ENCODE measurements at regions not wholly inside any gene's neighbourhood (a gene's known extent, or its start where the extent isn't known, plus 50 kb on each side); places are given as distances from the start of the nearest gene placed in this dataset.

DNA sequence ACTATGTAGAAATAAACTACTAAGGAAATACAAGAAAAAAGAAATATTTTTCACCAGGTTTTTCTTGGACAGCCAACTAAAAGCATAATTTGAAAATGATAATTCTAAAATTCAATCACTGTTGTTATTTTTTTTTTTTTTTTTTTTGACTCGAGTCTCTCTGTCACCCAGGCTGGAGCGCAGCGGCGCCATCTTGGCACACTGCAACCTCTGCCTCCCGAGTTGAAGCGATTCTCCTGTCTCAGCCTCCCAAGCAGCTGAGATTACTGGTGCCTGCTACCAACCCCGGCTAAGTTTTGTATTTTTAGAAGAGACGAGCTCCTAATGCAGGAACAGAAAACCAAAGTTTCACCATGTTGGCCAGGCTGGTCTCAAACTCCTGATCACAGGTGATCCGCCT is 122.3 kb upstream of the UGT8 start:
- ChIA-PET CTCF (no interaction called here), POLR2A (no interaction called here)
- no peaks in the 10 kb centered on the region for H3K4me1 Mint-ChIP-seq
- no peak for ATAC-seq
- no peaks in the 10 kb centered on the region for H3K36me3 Mint-ChIP-seq (ENCODE audit: low read depth)
- no peaks in the 10 kb centered on the region for H3K9me3 Mint-ChIP-seq (ENCODE audit: low read depth)
- no peak overlapping the region for H3K4me3 Mint-ChIP-seq
- peaks cover 10% of the 10 kb centered on the region for H3K27me3 Mint-ChIP-seq
- no peak overlapping the region for H3K27ac Mint-ChIP-seq
- intact Hi-C loops (cut with DNase I, micrococcal nuclease): no loop called here
- no peak for DNase-seq

DNA sequence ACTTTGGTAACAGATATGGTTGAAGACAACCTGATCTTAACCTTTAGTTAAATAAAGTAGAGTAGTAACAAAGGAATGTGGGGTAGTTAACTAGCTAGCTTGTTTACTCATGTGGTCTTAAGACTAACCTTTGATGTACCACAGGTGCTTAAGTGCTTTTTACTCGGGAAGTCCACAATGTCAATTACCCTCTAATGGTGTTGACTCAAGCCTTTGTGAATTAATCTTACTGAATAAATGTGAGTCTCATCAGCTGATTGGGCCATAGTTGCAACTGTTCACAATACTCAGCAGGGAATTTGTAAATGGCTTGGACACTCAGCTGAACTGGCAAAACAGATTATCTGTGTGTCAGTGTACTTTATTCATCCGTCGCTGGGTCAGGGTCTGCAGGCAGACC is 119.0 kb upstream of the UGT8 start:
- ChIA-PET POLR2A (no interaction called here), CTCF (no interaction called here)
- Mint-ChIP-seq H3K27ac (no peak overlapping the region), H3K27me3 (peaks cover 7% of the 10 kb centered on the region), H3K36me3 (ENCODE audit: low read depth) (no peaks in the 10 kb centered on the region), H3K9me3 (ENCODE audit: low read depth) (no peaks in the 10 kb centered on the region), H3K4me1 (no peaks in the 10 kb centered on the region), H3K4me3 (no peak overlapping the region)
- ATAC-seq (no peak), DNase-seq (no peak)
- intact Hi-C loops (cut with DNase I, micrococcal nuclease): no loop called here

DNA sequence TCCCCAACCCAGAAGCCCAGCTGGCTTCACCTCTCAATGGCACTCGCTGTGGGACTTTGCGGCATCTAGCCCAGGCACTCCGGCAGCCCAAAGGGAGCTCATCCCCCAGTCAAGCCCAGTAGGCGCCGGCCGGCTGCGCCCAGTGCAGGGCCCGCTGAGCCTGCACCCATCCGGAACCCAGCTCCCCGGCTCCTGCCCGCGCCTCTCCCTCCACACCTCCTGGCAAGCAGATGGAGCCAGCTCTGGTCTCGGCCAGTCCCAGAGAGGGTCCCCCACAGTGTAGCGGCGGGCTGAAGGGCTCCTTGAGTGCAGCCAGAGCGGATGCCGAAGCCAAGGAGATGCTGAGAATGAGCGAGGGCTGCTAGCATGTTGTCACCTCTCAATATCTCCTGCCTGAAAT is 116.8 kb upstream of the UGT8 start:
- Mint-ChIP-seq H3K36me3 (ENCODE audit: low read depth) (no peaks in the 10 kb centered on the region), H3K27me3 (peaks cover 7% of the 10 kb centered on the region), H3K27ac (no peak overlapping the region), H3K9me3 (ENCODE audit: low read depth) (no peaks in the 10 kb centered on the region), H3K4me3 (no peak overlapping the region), H3K4me1 (no peaks in the 10 kb centered on the region)
- DNase-seq (no peak), ATAC-seq (no peak)
- ChIA-PET POLR2A (no interaction called here), CTCF (no interaction called here)
- intact Hi-C loops (cut with DNase I, micrococcal nuclease): no loop called here

DNA sequence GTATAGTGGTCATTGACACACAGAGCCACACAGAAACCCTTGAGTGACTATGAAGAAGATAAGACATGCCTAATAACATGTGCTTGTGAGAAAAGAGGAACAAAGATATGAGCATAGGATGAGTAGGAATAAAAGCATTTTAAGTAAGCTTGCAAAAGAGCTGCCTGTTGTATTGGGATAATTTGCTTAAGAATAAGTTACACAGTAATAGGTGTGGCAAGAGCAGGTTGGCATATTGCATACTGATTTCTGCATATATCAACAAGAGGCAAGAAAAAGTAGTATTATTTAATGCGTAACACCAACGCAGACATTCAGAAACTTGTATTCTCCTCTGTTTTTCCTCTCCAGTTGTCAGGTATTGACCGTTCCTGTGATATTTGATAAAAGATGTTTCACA is 111.5 kb upstream of the UGT8 start:
- no peaks in the 10 kb centered on the region for H3K9me3 Mint-ChIP-seq (ENCODE audit: low read depth)
- no peak for ATAC-seq
- ChIA-PET CTCF (no interaction called here), POLR2A (no interaction called here)
- no peak overlapping the region for H3K27ac Mint-ChIP-seq
- H3K4me1 Mint-ChIP-seq: no peaks in the 10 kb centered on the region
- intact Hi-C loops (cut with DNase I, micrococcal nuclease): no loop called here
- DNase-seq: no peak
- H3K36me3 Mint-ChIP-seq (ENCODE audit: low read depth): no peaks in the 10 kb centered on the region
- no peaks in the 10 kb centered on the region for H3K27me3 Mint-ChIP-seq
- H3K4me3 Mint-ChIP-seq: no peak overlapping the region

DNA sequence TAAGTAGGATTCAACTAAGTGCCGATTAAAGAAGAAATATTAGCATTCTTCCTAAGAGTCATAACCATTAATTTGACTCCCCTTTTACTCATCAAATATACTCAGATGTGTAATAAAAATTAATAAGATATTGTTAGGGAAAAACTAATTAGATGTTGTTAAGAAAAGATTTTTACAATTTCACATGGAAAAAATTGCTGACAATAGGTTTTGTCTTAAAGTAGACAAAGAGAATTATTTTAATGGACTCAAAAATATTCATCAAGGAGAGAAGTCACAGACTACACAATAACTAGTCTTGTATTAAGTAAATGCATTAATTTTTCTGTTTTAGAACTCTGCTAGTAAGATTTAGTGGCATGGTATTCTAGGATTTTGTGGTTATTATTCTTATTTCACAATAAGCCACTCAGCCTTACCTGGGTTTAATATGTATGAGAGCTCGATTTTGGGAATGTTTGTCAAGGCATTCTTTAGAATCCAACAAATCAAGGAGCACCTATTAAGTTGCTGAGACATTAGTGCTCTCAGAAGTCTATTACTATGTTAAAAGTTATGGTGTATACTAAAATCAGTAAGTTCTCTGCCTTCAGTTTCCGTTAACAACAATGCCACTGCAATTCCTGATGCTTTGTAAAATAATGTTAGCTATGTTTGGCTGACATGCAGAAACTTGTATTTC is 110.2 kb upstream of the UGT8 start:
- no peaks in the 10 kb centered on the region for H3K27me3 Mint-ChIP-seq
- no peaks in the 10 kb centered on the region for H3K9me3 Mint-ChIP-seq (ENCODE audit: low read depth)
- H3K36me3 Mint-ChIP-seq (ENCODE audit: low read depth): no peaks in the 10 kb centered on the region
- H3K27ac Mint-ChIP-seq: no peak overlapping the region
- ChIA-PET POLR2A (no interaction called here), CTCF (no interaction called here)
- ATAC-seq: no peak
- DNase-seq: no peak
- no peak overlapping the region for H3K4me3 Mint-ChIP-seq
- intact Hi-C loops (cut with DNase I, micrococcal nuclease): no loop called here
- no peaks in the 10 kb centered on the region for H3K4me1 Mint-ChIP-seq

DNA sequence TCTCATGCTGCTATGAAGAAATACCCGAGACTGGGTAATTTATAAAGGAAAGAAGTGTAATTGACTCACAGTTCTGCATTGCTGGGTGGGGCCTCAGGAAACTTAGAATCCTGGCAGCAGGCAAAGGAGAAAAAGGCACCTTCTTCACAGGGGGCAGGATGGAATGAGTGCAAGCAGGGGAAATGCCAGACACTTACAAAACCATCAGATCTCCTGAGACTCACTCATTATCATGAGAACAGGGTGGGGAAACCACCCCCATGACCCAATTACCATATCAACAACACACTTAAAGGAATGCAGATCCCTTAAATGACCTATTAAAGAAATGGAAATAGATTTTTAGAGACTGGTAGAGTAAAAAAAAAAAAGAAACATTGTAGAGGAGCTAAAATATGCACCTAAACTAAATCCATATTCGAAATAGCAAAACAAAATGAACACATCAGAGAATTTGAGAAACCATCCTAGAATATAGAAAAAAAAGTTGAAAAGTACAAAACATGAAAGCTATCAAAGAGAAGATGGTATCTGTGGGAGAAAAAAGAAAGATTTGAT is 104.3 kb upstream of the UGT8 start:
- ChIA-PET POLR2A (no interaction called here), CTCF (no interaction called here)
- no peaks in the 10 kb centered on the region for H3K4me1 Mint-ChIP-seq
- intact Hi-C loops (cut with DNase I, micrococcal nuclease): no loop called here
- H3K27me3 Mint-ChIP-seq: no peaks in the 10 kb centered on the region
- no peak overlapping the region for H3K27ac Mint-ChIP-seq
- DNase-seq (no peak), ATAC-seq (no peak)
- H3K4me3 Mint-ChIP-seq: no peak overlapping the region
- H3K9me3 Mint-ChIP-seq (ENCODE audit: low read depth): no peaks in the 10 kb centered on the region
- no peaks in the 10 kb centered on the region for H3K36me3 Mint-ChIP-seq (ENCODE audit: low read depth)

DNA sequence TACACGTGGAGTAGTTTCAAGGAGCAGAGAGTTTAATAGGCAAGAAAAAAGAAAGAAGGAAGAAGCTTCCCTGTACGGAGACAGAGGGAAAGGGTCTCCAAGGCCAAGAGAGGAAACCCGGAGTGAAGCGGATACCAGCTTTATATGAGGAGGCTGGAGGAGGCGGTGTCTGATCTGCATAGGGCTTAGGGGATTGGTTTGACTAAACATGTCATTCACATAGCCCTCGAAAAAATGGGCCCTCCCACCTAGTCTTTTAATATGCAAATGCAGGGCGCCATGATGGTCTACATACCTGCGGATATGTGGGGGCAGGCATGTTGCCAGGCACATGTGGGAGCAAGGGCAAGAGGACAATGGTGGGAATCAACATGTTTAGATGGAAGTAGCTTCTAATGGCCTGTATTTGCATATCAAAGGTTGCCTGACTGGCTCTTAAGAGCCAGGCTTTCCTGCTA is 103.1 kb upstream of the UGT8 start:
- H3K4me1 Mint-ChIP-seq: no peaks in the 10 kb centered on the region
- H3K36me3 Mint-ChIP-seq (ENCODE audit: low read depth): no peaks in the 10 kb centered on the region
- no peak for DNase-seq
- no peak overlapping the region for H3K27ac Mint-ChIP-seq
- POLR2A ChIA-PET: no interaction called here
- H3K27me3 Mint-ChIP-seq: no peaks in the 10 kb centered on the region
- intact Hi-C loops (cut with DNase I, micrococcal nuclease): no loop called here
- CTCF ChIA-PET: interaction anchor here (0.7 kb wide), 1 partner anchor 423 kb away, joined by 4 read pairs; no protein-coding TSS in a partner anchor
- ATAC-seq: no peak
- no peak overlapping the region for H3K4me3 Mint-ChIP-seq
- no peaks in the 10 kb centered on the region for H3K9me3 Mint-ChIP-seq (ENCODE audit: low read depth)

DNA sequence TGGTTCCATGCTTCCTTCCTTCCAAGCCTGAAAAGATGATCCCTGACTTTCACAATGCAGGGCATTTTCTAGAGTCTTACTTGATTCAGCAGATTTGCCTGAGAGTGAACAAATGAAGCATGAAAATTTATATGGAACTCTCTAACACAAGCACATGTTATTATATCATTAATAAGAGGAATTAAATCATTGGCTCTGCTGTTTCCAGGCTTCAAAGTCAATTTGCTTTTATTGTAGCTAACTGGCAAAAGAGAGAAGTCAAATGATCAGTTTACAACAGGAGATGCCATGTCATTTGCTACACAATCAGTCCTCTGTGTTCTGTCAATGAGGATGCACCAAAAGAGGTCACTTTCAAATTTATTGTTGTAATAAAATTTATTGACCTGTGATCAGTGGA is 101.5 kb upstream of the UGT8 start:
- ChIA-PET CTCF (no interaction called here), POLR2A (no interaction called here)
- peaks cover 4% of the 10 kb centered on the region for H3K27me3 Mint-ChIP-seq
- DNase-seq (no peak), ATAC-seq (no peak)
- H3K4me3 Mint-ChIP-seq: no peak overlapping the region
- H3K27ac Mint-ChIP-seq: no peak overlapping the region
- intact Hi-C loops (cut with DNase I, micrococcal nuclease): no loop called here
- no peaks in the 10 kb centered on the region for H3K4me1 Mint-ChIP-seq
- H3K9me3 Mint-ChIP-seq (ENCODE audit: low read depth): no peaks in the 10 kb centered on the region
- no peaks in the 10 kb centered on the region for H3K36me3 Mint-ChIP-seq (ENCODE audit: low read depth)

DNA sequence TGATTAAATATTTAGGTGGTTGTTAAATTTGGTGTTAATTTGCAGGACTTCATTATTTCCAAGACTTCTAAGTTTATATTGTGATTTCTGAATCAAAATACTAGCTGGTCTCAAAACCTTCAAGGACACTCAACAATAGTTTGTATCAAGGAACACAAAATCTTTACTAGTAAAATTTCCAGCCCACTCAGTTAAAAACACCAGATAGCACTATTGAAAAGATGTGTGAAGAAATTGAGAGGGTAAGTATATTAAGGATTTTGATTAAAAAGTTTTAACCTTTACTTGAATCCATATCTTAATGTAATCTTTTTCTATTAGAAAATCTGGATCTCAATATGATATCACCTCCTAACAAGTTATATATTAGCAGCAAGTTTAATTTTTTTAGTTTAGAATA is 89.3 kb upstream of the UGT8 start:
- Mint-ChIP-seq H3K27me3 (peaks cover 7% of the 10 kb centered on the region), H3K9me3 (ENCODE audit: low read depth) (no peaks in the 10 kb centered on the region), H3K36me3 (ENCODE audit: low read depth) (no peaks in the 10 kb centered on the region), H3K27ac (no peak overlapping the region), H3K4me1 (no peaks in the 10 kb centered on the region), H3K4me3 (no peak overlapping the region)
- POLR2A ChIA-PET: no interaction called here
- CTCF ChIA-PET: no interaction called here
- DNase-seq: no peak
- intact Hi-C loops (cut with DNase I, micrococcal nuclease): no loop called here
- no peak for ATAC-seq

DNA sequence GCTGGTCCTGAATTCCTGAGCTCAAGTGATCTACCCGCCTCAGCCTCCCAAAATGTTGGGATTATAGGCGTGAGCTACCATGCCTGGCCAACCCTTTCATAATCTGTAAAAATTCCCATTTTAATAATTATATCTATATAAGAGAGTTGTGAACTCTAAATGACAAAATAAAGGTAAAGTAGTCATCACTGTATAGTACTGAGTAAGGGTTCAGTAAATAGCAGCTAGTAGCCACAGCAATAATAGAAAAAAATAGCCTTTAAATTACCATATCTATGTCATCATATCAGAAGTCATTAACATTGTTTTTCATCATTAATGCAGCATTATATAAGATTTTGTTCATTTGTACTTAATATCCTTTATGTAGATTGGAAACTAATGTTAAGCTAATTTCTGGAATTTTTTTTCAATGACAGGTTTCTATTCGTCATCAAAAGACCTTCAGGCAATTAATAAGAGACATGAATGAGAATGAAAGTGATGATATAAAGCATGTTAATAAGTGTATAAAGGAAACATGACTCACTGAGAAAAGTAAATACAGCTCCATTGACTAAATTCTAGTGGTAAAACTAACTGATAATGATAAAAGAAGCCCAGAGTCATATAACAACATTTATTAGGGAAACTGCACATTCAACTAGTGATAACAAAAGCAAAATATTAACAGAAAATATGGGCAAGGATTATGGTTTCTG is 85.9 kb upstream of the UGT8 start:
- ATAC-seq: no peak
- H3K4me3 Mint-ChIP-seq: no peak overlapping the region

DNA sequence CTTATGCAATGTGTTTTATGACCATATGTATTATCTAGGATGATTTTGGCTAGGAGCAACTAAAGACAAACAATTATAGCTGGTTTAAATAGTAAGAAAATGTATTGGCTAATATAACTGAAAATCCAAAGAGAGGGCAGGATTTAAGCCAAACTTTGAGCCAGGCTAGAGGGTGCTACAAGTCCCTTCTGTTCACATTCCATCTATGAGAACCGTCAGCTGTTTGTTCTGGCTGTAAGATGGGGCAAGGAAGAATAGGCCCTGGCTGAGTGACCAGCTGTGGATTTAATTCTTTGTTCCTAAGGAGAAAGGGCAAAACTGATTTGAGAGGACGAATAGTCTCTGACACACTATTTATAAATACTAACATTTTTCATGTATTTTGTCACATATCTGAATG is 79.2 kb upstream of the UGT8 start:
- ATAC-seq (no peak), DNase-seq (no peak)
- POLR2A ChIA-PET: no interaction called here
- H3K4me3 Mint-ChIP-seq: no peak overlapping the region
- no peak overlapping the region for H3K27ac Mint-ChIP-seq
- H3K9me3 Mint-ChIP-seq (ENCODE audit: low read depth): no peaks in the 10 kb centered on the region
- CTCF ChIA-PET: interaction anchor here (0.6 kb wide), 1 partner anchor 1244 kb away, joined by 3 read pairs; no protein-coding TSS in a partner anchor
- intact Hi-C loops (cut with DNase I, micrococcal nuclease): no loop called here
- no peaks in the 10 kb centered on the region for H3K27me3 Mint-ChIP-seq
- peaks cover 2% of the 10 kb centered on the region for H3K36me3 Mint-ChIP-seq (ENCODE audit: low read depth)
- H3K4me1 Mint-ChIP-seq: no peaks in the 10 kb centered on the region

More for the DNA sequence above, 85.9 kb upstream of the UGT8 start:
- no peak for DNase-seq
- Mint-ChIP-seq H3K4me1 (no peaks in the 10 kb centered on the region), H3K27me3 (peaks cover 7% of the 10 kb centered on the region), H3K36me3 (ENCODE audit: low read depth) (peaks cover 2% of the 10 kb centered on the region), H3K9me3 (ENCODE audit: low read depth) (no peaks in the 10 kb centered on the region), H3K27ac (no peak overlapping the region)
- CTCF ChIA-PET: no interaction called here
- POLR2A ChIA-PET: no interaction called here
- intact Hi-C loops (cut with DNase I, micrococcal nuclease): no loop called here

DNA sequence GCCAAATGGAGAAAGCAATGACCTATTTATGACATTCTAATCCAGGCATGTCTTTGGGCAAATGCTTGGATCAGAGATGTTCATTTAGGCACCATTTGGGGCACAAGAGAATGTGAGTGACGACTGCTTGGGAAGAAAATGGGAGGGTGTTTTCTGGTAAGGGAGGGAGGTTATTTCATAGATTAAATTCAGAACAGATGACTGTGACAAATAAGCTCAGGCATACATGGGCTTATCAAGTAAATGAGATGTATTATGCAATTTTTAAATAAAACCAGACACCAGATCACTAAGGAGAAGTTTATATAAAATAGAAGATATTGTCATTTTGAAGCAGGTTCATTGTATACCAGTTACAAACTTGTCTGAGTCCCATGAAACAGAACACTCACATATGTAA is 71.4 kb upstream of the UGT8 start:
- Mint-ChIP-seq H3K36me3 (ENCODE audit: low read depth) (no peaks in the 10 kb centered on the region), H3K27me3 (peaks cover 6% of the 10 kb centered on the region), H3K4me1 (no peaks in the 10 kb centered on the region), H3K9me3 (ENCODE audit: low read depth) (no peaks in the 10 kb centered on the region), H3K4me3 (no peak overlapping the region), H3K27ac (no peak overlapping the region)
- intact Hi-C loops (cut with DNase I, micrococcal nuclease): no loop called here
- ChIA-PET CTCF (no interaction called here), POLR2A (no interaction called here)
- no peak for ATAC-seq
- no peak for DNase-seq

Data from activated CD4-positive, alpha-beta T cell treated with anti-CD3 and anti-CD28 coated beads for 36 hours (primary cell).